Muscle layer of colon (tissue), 2 donors: ENCODE measurements at regions not wholly inside any gene's neighbourhood (a gene's known extent, or its start where the extent isn't known, plus 50 kb on each side); places are given as distances from the start of the nearest gene placed in this dataset.
"Not testable (repeated sequence)": the region's sequence is repeated elsewhere in the genome, so short reads cannot be mapped to it uniquely, and the experiment has no call there.

Experiments used
- H3K27ac ChIP-seq: one replicate; pipeline ENCODE4 v1.7.0; 2013; ENCODE audit warnings: low read depth, mild to moderate bottlenecking, low read length, moderate library complexity
- H3K27me3 ChIP-seq, 2 donors: one replicate each; pipeline ENCODE4 v1.7.0; 2013; ENCODE audit warnings: low read length in 2 of 2, mild to moderate bottlenecking in 2 of 2; ENCODE audit not compliant: insufficient read depth in 2 of 2, control insufficient read depth in 1 of 2
- H3K36me3 ChIP-seq: one replicate; pipeline ENCODE4 v1.7.0; 2013; ENCODE audit warnings: mild to moderate bottlenecking, low read length; ENCODE audit not compliant: insufficient read depth
- H3K4me1 ChIP-seq: one replicate; pipeline ENCODE4 v1.7.0; 2013; ENCODE audit warnings: mild to moderate bottlenecking, low read length; ENCODE audit not compliant: insufficient read depth
- H3K4me3 ChIP-seq, 2 donors: one replicate each; pipeline ENCODE4 v1.7.0; 2013; ENCODE audit warnings: low read length in 2 of 2, low read depth in 1 of 2, mild to moderate bottlenecking in 1 of 2, moderate library complexity in 1 of 2
- H3K9ac ChIP-seq: one replicate; pipeline ENCODE4 v1.7.0; 2013; ENCODE audit warnings: low read length
- H3K9me3 ChIP-seq: one replicate; pipeline ENCODE4 v1.7.0; 2013; ENCODE audit warnings: mild to moderate bottlenecking, low read length
- donor health status: abdominal sarcoma.
- donor health status: Adenocarcinoma of cecum.

DNA sequence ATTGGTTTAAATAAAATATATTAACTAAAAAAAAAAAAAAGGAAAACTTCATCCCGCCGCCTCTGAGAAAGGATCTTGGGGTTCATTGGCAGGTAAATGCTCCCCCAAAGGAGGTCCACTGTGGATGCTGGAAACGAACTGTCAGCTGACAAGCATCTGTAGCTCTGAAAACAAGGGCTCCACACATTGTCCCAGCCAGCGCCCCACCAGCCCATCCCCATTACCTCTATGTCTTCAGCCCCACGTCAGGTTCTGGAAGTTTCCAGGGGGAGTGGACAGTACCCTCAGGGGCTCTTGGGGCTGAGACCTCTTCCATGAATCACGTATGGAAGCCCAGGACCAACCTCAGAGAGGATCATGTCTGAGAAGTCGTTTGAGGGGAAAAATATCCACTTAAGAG is 66.4 kb upstream of the WNT7B start:
- peak overlapping the region; percentile 95 for H3K9ac ChIP-seq
- H3K27me3 ChIP-seq: no peaks in the 10 kb centered on the region
- peaks cover 41% of the 10 kb centered on the region for H3K4me1 ChIP-seq
- peak overlapping the region; percentile 84 to 87 for H3K4me3 ChIP-seq
- H3K27ac ChIP-seq: peak overlapping the region; percentile 99
- no peaks in the 10 kb centered on the region for H3K9me3 ChIP-seq
- H3K36me3 ChIP-seq: no peaks in the 10 kb centered on the region

DNA sequence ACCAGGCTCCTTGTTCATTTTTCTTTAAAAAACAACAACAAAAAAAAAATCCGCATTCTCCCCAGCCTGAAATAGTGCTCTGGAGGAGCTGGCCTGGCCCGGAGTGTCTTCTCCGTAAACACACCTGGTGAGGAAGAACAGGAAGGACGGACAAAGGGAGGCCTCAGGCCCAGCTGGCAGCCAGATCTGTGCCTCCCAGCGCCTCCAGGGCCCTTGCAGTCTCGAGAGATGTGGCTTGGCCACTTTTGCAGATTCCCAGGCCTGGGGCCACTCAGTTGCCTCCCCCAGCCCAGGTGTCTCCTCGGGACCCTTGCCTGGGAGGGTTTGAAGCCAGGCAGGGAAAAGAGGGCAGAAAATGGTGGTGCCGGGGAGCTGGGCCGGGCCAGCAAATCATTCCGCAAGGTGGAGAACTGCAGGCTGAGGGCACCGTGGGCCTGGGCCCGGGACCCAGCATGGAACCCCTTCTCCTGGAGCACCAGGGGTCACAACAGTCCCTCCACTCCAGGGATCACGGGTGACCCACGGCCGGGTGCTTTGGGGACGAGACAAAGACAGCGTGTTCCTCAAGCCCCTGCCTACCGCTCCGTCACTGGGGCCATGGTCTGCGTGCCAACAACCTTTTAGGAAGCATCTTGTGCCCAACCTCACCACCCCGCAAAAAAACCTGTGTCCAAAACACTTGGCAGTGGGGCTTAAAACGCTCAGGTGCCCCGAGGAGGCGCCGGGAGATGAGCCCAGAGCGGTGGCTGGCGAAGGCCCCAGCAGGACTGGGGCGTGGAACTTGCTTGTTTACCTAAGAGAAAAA is 67.1 kb upstream of the WNT7B start:
- Histone ChIP-seq H3K36me3 (no peaks in the 10 kb centered on the region), H3K27ac (peak overlapping the region; percentile 99), H3K27me3 (no peaks in the 10 kb centered on the region), H3K9me3 (no peaks in the 10 kb centered on the region), H3K4me3 (peak overlapping the region; percentile 84 to 87), H3K9ac (peak overlapping the region; percentile 95), H3K4me1 (peaks cover 41% of the 10 kb centered on the region)

DNA sequence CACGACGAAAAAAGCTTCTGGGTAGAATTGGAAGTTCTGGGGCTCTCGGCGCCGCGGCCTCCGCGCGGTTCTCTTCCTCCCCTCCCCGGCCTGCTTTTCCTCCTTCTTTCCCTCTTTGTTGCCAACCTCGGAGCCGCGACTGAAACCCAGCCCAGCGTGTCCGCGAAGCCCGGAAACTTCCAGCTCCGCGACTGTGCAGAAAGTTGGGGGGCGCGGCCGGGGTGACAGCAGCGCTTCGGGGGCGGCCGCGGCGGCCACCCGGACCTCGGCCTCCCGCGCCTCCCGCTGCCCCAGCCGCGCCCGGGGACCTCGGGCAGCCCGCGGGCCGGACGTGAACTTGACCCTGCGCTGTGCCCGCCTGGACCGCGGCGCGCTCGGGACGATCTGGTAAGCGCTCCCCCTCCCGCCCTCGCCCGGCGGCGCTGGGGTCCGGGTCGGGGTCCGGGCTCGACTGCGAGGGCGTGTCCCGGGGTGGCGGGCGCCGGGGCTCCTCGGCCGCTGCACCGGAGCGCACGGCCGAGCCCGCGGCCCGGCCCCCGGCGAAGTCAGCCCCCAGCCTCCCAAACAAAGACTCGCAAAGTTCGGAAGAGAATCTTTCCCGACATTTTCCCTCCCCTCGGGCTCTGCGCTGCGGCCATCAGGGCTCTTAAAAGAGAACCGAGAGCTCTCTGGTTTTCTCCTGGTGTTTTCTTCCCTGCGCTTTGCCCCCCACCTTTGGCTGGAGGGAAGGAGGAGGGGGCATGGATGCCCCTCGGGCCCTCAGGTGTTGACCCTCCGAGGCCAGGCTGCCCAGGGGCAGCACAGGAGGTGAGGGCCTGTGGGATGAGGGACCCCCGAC is 67.9 kb upstream of the WNT7B start:
- Histone ChIP-seq H3K4me3 (peak overlapping the region; percentile 84 to 87), H3K9ac (peak overlapping the region; percentile 96), H3K4me1 (peaks cover 45% of the 10 kb centered on the region), H3K9me3 (no peaks in the 10 kb centered on the region), H3K27ac (peak overlapping the region; percentile 99), H3K36me3 (peaks cover 3% of the 10 kb centered on the region), H3K27me3 (no peaks in the 10 kb centered on the region)

DNA sequence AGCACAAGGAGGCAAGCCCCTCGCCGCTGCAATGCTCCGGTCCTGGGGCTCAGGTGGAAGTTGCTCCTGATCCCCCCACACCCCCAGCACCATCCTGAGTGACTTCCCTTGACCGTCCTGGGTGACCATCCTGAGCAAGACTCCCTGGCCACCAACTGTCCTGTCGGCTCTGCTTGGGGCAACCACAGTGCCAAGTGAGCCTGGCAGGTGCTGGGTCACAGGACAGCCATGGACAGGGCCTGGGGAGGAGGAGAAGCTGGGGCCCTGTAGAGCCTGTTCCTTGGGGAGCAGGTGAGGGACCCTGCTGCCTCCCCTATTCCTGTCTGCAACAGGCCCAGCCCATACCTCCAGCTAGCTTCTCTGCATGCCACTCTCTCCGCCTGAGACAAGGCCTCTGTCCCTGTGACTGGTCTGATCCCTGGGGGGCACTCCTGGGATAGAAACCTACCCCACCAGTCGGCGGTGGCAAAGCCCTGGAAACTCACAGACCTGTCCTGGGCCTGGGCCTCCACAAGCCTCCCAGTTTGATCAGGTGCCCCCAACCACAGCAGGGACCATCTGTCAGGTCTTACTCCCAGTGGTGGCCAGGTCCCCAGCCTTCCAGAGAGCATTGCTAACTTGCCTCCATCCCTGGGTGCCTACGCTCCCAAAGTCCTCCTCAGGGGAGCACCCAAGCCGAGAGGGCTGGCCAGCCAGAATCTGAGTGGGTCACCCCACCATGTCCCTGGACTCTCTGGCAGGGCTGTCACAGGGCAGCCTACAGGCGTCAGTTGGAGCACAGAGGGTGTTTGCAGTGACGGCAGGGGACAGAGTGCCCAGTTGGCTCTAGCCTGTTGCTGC is 68.7 kb upstream of the WNT7B start:
- peaks cover 12% of the 10 kb centered on the region for H3K36me3 ChIP-seq
- H3K9me3 ChIP-seq: no peaks in the 10 kb centered on the region
- H3K4me3 ChIP-seq: peak overlapping the region; percentile 84 to 87
- H3K27ac ChIP-seq: peak overlapping the region; percentile 99
- H3K27me3 ChIP-seq: no peaks in the 10 kb centered on the region
- H3K4me1 ChIP-seq: peaks cover 53% of the 10 kb centered on the region
- peak overlapping the region; percentile 96 for H3K9ac ChIP-seq

DNA sequence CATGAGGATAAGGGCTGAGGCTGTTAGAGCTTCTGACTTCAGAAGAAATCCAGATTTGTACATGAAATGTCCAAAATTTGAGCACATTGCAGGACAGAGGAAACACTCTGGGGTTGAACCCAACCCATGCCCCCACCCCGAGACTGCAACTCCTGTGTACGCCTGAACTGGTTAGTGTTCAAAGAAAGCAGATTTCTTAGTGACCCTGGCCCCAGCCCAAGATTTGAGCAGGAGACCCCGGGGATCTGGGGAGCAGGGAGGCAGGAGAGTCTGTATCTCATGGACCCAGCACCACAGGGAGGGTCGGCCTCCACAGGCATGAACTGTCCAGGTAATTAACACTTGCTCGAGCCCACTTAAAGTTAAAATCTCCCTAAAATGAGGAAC is 69.3 kb upstream of the WNT7B start:
- H3K27ac ChIP-seq: peak overlapping the region; percentile 99
- H3K27me3 ChIP-seq: no peaks in the 10 kb centered on the region
- peaks cover 18% of the 10 kb centered on the region for H3K36me3 ChIP-seq
- H3K4me3 ChIP-seq: peak overlapping the region; percentile 18 to 87
- no peaks in the 10 kb centered on the region for H3K9me3 ChIP-seq
- H3K4me1 ChIP-seq: peaks cover 59% of the 10 kb centered on the region
- peak overlapping the region; percentile 96 for H3K9ac ChIP-seq

DNA sequence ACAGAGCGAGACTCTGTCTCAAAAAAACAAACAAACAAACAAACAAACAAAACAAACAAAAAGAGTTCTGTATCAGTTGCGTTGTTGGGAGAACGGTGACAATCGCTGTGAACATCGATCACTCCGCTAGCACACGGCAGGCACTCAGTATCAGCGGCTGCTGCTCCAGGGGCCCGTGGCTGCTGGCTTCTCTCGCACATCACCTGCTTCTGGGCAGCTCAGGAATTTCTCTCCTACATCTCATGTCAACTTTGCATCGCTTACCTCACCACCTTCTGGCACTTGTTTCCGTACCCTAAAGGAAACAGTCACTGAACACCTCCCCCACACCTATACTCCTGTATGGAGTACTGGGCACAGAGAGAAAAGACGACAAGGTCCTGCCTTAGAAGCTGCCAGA is 70.3 kb upstream of the WNT7B start:
- Histone ChIP-seq H3K4me3 (peak overlapping the region in 1 of 2 donors; percentile 33), H3K9me3 (no peaks in the 10 kb centered on the region), H3K27me3 (no peaks in the 10 kb centered on the region), H3K36me3 (peaks cover 19% of the 10 kb centered on the region), H3K4me1 (peaks cover 69% of the 10 kb centered on the region), H3K27ac (no peak overlapping the region), H3K9ac (peak overlapping the region; percentile 30)

DNA sequence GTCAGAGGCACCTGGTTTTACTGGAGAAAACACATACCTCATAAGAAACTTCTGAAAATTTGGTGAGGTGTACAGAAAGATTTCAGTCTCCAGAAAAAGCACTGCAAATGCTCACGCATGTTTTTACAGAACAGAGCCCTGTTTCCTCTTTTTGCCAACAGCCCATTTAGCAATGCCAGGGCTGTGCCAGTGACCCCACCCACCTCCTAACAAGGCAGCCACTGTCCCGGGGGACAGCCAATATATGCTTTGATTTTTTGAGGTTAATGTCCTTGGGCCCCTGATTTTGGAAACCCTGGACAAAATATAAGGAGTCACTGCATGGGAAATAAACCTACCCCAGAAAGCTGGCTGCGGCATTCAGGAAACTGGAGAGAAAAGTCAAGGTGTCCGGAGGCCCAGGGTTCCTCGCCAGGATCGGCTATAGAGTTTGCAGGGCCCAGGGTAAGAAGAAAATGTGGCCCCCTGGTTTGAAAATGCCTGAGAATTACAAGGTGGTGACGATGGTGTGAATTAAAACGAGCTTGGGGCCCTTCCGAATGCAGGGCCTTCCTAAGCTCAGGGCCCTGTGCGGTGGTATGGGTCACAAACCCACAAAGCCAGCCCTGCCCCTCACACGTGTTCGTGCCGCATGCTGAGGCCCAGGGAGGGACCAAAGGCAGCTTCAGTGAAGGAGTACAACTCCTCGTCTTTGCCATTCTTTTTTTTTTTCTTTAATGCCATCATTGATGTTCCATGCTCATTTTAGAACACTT is 71.1 kb upstream of the WNT7B start:
- peak overlapping the region; percentile 30 for H3K9ac ChIP-seq
- H3K27me3 ChIP-seq: no peaks in the 10 kb centered on the region
- H3K4me1 ChIP-seq: peaks cover 70% of the 10 kb centered on the region
- peaks cover 19% of the 10 kb centered on the region for H3K36me3 ChIP-seq
- H3K4me3 ChIP-seq: peak overlapping the region in 1 of 2 donors; percentile 33
- H3K9me3 ChIP-seq: no peaks in the 10 kb centered on the region
- peak overlapping the region; percentile 66 for H3K27ac ChIP-seq

DNA sequence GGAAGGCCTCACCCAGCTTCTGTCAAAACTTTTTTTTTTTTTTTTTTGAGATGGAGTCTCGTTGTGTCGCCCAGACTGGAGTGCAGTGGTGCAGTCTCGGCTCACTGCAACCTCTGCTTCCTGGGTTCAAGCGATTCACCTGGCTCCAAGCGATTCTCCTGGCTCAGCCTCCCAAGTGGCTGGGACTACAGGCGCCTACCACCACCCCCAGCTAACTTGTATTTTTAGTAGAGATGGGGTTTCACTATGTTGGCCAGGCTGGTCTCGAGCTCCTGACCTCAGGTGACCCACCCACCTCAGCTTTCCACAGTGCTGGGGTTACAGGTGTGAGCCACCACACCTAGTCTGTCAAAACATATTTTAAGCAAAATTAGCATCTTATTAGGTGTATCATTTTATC is 71.7 kb upstream of the WNT7B start:
- not testable (repeated sequence) for H3K27me3 ChIP-seq, H3K9me3 ChIP-seq, H3K9ac ChIP-seq
- Histone ChIP-seq H3K4me1 (peaks cover 66% of the 10 kb centered on the region), H3K27ac (peak overlapping the region; percentile 6), H3K36me3 (peaks cover 19% of the 10 kb centered on the region), H3K4me3 (peak overlapping the region in 1 of 2 donors; percentile 33)

DNA sequence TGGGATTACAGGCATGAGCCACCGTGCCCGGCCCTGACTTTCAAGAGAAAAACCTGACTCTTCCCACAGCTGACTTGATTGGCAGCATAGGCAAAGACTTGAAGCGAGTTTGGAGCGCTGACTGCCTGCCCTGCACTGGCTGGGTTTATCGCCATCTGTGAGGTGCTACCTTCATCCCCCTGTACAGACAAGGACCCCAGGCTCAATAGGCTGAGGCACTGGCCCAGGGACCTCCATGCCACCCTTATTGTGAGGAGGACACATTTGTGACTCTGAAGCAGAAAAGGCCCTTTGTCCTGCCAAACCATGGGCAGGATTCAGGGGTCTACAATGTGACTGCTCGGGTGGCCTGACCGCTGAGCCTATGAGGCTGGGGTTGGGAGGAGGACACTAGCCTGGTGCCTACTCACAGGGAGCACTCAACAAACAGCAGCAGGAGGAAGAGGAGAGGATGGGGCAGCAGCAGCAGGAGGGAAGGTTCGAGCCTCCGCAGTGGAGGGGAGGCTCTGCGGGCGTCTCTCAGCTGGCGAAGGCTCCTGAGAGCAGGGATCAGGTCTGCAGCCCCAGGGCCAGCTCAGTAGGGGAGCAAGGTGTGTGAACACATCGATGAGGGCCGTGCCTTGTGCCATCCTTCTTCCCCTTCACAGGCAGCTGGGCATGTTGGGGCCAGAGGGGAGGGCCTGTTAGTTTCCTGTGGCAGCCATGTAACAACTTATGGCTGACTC is 72.9 kb upstream of the WNT7B start:
- Histone ChIP-seq H3K4me1 (peaks cover 62% of the 10 kb centered on the region), H3K36me3 (peaks cover 19% of the 10 kb centered on the region), H3K27ac (peak overlapping the region; percentile 7), H3K9ac (no peak overlapping the region), H3K4me3 (no peak overlapping the region), H3K27me3 (no peaks in the 10 kb centered on the region), H3K9me3 (no peaks in the 10 kb centered on the region)

DNA sequence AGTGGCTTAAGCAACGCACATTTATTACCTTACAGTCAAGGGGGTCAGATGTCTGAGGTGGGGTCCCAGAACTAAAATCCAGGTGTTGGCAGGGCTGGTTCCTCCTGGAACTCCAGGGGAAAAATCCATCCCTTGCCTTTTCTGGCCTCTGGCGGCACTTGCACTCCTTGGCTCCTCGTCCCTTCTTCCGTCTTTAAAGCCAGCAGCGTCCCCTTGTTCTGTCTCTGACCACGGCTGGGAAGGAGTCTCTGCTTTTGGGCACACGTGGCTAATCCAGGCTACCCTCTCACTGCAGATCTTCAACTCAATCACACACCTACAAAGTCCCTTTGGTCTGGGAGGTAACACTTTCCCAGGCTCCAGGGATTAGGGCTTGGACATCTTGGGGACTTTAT is 73.5 kb upstream of the WNT7B start:
- peak overlapping the region; percentile 3 for H3K9ac ChIP-seq
- peak overlapping the region; percentile 73 for H3K27ac ChIP-seq
- H3K9me3 ChIP-seq: no peaks in the 10 kb centered on the region
- peaks cover 66% of the 10 kb centered on the region for H3K4me1 ChIP-seq
- H3K36me3 ChIP-seq: peaks cover 19% of the 10 kb centered on the region
- no peak overlapping the region for H3K4me3 ChIP-seq
- no peaks in the 10 kb centered on the region for H3K27me3 ChIP-seq
